Osteocyte (in vitro differentiated cells): ENCODE measurements at regions not wholly inside any gene's neighbourhood (a gene's known extent, or its start where the extent isn't known, plus 50 kb on each side); places are given as distances from the start of the nearest gene placed in this dataset.
A peak's percentile ranks its signal among the peaks of the same experiment; 100 is the strongest.

Experiments used
- DNase-seq: peaks from one replicate; pipeline ENCODE4 v3.0.0; 2021; ENCODE audit warnings: mixed read lengths; ENCODE audit not compliant: unreplicated experiment; ENCODE audit errors: extremely low spot score
- H3K27ac Mint-ChIP-seq: one replicate; pipeline ENCODE4 v1.8.0; 2021; ENCODE audit warnings: mild to moderate bottlenecking, mixed read lengths; ENCODE audit not compliant: unreplicated experiment
- H3K27me3 Mint-ChIP-seq: one replicate; pipeline ENCODE4 v1.8.0; 2021; ENCODE audit warnings: mixed read lengths; ENCODE audit not compliant: unreplicated experiment
- H3K36me3 Mint-ChIP-seq: one replicate; pipeline ENCODE4 v1.8.0; 2021; ENCODE audit warnings: mixed read lengths; ENCODE audit not compliant: unreplicated experiment
- H3K4me1 Mint-ChIP-seq: one replicate; pipeline ENCODE4 v1.8.0; 2021; ENCODE audit warnings: mixed read lengths; ENCODE audit not compliant: unreplicated experiment
- H3K4me3 Mint-ChIP-seq: one replicate; pipeline ENCODE4 v1.8.0; 2021; ENCODE audit warnings: mild to moderate bottlenecking, moderate library complexity, mixed read lengths; ENCODE audit not compliant: unreplicated experiment
- H3K9me3 Mint-ChIP-seq: one replicate; pipeline ENCODE4 v1.8.0; 2021; ENCODE audit warnings: mixed read lengths; ENCODE audit not compliant: unreplicated experiment
- CTCF ChIP-seq: fragments of 200-600 bp; sonication (generic); IDR thresholded peaks from 2 replicates; pipeline ENCODE4 v1.5.0; 2021; ENCODE audit warnings: antibody characterized with exemption, mild to moderate bottlenecking, moderate library complexity

- Mint-ChIP-seq H3K27me3 (no peaks in the 10 kb centered on the region), H3K36me3 (no peaks in the 10 kb centered on the region), H3K27ac (no peak overlapping the region), H3K9me3 (peaks cover 5% of the 10 kb centered on the region), H3K4me3 (no peak overlapping the region), H3K4me1 (no peaks in the 10 kb centered on the region)
- no peak for TF ChIP-seq CTCF
- no peak for DNase-seq
These were observed 94.6 kb upstream of the SKOR2 start for GRCh38 chr18:47346016-47346415.

GRCh38 chr18:47345291-47345690 is 93.8 kb upstream of the SKOR2 start:
- H3K27me3 Mint-ChIP-seq = no peaks in the 10 kb centered on the region
- H3K27ac Mint-ChIP-seq = no peak overlapping the region
- peaks cover 5% of the 10 kb centered on the region for H3K9me3 Mint-ChIP-seq
- no peak for TF ChIP-seq CTCF
- no peaks in the 10 kb centered on the region for H3K4me1 Mint-ChIP-seq
- no peak for DNase-seq
- H3K36me3 Mint-ChIP-seq = no peaks in the 10 kb centered on the region
- H3K4me3 Mint-ChIP-seq = no peak overlapping the region

GRCh38 chr18:47343291-47343690 is 91.8 kb upstream of the SKOR2 start:
- no peaks in the 10 kb centered on the region for H3K36me3 Mint-ChIP-seq
- H3K27me3 Mint-ChIP-seq = no peaks in the 10 kb centered on the region
- H3K27ac Mint-ChIP-seq = no peak overlapping the region
- H3K4me3 Mint-ChIP-seq = no peak overlapping the region
- H3K9me3 Mint-ChIP-seq = peaks cover 5% of the 10 kb centered on the region
- H3K4me1 Mint-ChIP-seq = no peaks in the 10 kb centered on the region
- peak; percentile 11 for DNase-seq
- no peak for TF ChIP-seq CTCF

GRCh38 chr18:47342566-47342965 is 91.1 kb upstream of the SKOR2 start:
- no peak overlapping the region for H3K27ac Mint-ChIP-seq
- no peaks in the 10 kb centered on the region for H3K36me3 Mint-ChIP-seq
- no peak overlapping the region for H3K4me3 Mint-ChIP-seq
- H3K27me3 Mint-ChIP-seq = no peaks in the 10 kb centered on the region
- H3K4me1 Mint-ChIP-seq = no peaks in the 10 kb centered on the region
- H3K9me3 Mint-ChIP-seq = peaks cover 5% of the 10 kb centered on the region
- no peak for TF ChIP-seq CTCF
- no peak for DNase-seq

- Mint-ChIP-seq H3K4me1 (no peaks in the 10 kb centered on the region), H3K9me3 (peaks cover 5% of the 10 kb centered on the region), H3K36me3 (no peaks in the 10 kb centered on the region), H3K4me3 (no peak overlapping the region), H3K27me3 (no peaks in the 10 kb centered on the region), H3K27ac (no peak overlapping the region)
- TF ChIP-seq CTCF = no peak
- DNase-seq = no peak
These were observed 90.2 kb upstream of the SKOR2 start for GRCh38 chr18:47341678-47342077.
